HEK293T (cell line): ENCODE measurements at regions not wholly inside any gene's neighbourhood (a gene's known extent, or its start where the extent isn't known, plus 50 kb on each side); places are given as distances from the start of the nearest gene placed in this dataset.

Source experiments
- ARNT ChIP-seq: fragments of 450-650 bp; IDR thresholded peaks from 2 replicates; pipeline ENCODE4 v1.6.1; 2017; ENCODE audit warnings: mild to moderate bottlenecking
- BHLHE40 ChIP-seq: fragments of 450-650 bp; IDR thresholded peaks from 2 replicates; pipeline ENCODE4 v1.6.1; 2016; ENCODE audit warnings: mild to moderate bottlenecking, moderate library complexity, borderline replicate concordance
- CTBP1 ChIP-seq: fragments of 450-650 bp; IDR thresholded peaks from 2 replicates; pipeline ENCODE4 v1.6.1; 2016; ENCODE audit warnings: borderline replicate concordance
- ELF4 ChIP-seq: fragments of 450-650 bp; IDR thresholded peaks from 2 replicates; pipeline ENCODE4 v1.6.1; 2017; ENCODE audit warnings: antibody characterized with exemption
- HDGF ChIP-seq: fragments of 450-650 bp; IDR thresholded peaks from 2 replicates; pipeline ENCODE4 v1.6.1; 2017; ENCODE audit warnings: antibody characterized with exemption, borderline replicate concordance
- SP1 ChIP-seq: fragments of 450-650 bp; IDR thresholded peaks from 2 replicates; pipeline ENCODE4 v1.6.1; 2017

DNA sequence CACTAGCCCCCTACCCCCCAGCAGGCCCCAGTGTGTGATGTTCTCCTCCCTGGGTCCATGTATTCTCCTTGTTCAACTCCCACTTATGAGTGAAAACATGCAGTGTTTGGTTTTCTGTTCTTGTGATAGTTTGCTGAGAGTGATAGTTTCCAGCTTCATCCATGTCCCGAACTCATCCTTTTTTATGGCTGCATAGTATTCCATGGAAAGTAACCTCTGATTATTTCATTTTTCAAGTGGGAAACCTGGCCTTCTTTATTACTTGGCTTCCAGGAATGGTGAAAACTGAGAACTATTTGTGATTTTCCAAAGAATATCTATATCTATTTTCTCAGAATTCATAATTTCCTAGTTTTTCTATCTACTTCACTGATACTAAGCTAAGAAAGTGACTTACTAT lies 235.0 kb downstream of the MTERF1 start:
- TF ChIP-seq HDGF (no peak), ELF4 (no peak), SP1 (no peak), ARNT (no peak), CTBP1 (no peak), BHLHE40 (no peak)
